Adrenal gland (tissue), 5 donors: ENCODE measurements at regions not wholly inside any gene's neighbourhood (a gene's known extent, or its start where the extent isn't known, plus 50 kb on each side); places are given as distances from the start of the nearest gene placed in this dataset.

Experiments
- CTCF ChIP-seq, 6 experiments: fragments of 450-650 bp in 4 of 6; fragments of 200-600 bp in 2 of 6; sonication (generic) in 1 of 6; IDR thresholded peaks; 1 replicate in 5 of 6; 2 replicates in 1 of 6; pipeline versions ENCODE4 v1.5.1 to v1.8.0; 2016 to 2021; ENCODE audit warnings: antibody characterized with exemption in 6 of 6, mild to moderate bottlenecking in 2 of 6, moderate library complexity in 1 of 6
- POLR2A ChIP-seq, 2 donors: fragments of 450-650 bp; IDR thresholded peaks; one replicate each; pipeline ENCODE4 v1.6.1; 2017; ENCODE audit warnings: antibody characterized with exemption in 2 of 2, mild to moderate bottlenecking in 2 of 2, moderate library complexity in 1 of 2
- donor health status: DM: no; HTN: no; CAD: no.

- no peak for TF ChIP-seq CTCF (IDR thresholded peaks at IDR 0.05)
- no peak for TF ChIP-seq POLR2A (IDR thresholded peaks at IDR 0.05)
Measured at GRCh38 chr10:123346581-123346980, 192.4 kb downstream of the BUB3 start.
